Cardiac muscle cell (in vitro differentiated cells and primary cell): ENCODE measurements at regions not wholly inside any gene's neighbourhood (a gene's known extent, or its start where the extent isn't known, plus 50 kb on each side); places are given as distances from the start of the nearest gene placed in this dataset.
"Not testable (repeated sequence)": the region's sequence is repeated elsewhere in the genome, so short reads cannot be mapped to it uniquely, and the experiment has no call there.

Experiments
- DNase-seq, 2 donors: peaks; one replicate each; pipeline versions ENCODE4 v3.0.0 to v3.0.0-alpha.2; 2010 to 2017; ENCODE audit warnings: low read depth in 1 of 2, low spot score in 1 of 2
- H3K27ac ChIP-seq: fragments of 200-600 bp; sonication (generic); 2 replicates; pipeline ENCODE4 v1.5.1; 2016
- H3K27me3 ChIP-seq: fragments of 200-600 bp; sonication (generic); 2 replicates; pipeline ENCODE4 v1.6.0; 2016; ENCODE audit warnings: control low read depth
- H3K36me3 ChIP-seq: fragments of 200-600 bp; sonication (generic); 2 replicates; pipeline ENCODE4 v1.5.1; 2016; ENCODE audit warnings: control low read depth
- H3K4me1 ChIP-seq: fragments of 200-600 bp; sonication (generic); 2 replicates; pipeline ENCODE4 v1.8.1; 2017; ENCODE audit warnings: low read depth, mild to moderate bottlenecking, mixed run types
- H3K4me3 ChIP-seq: fragments of 200-600 bp; sonication (generic); 2 replicates; pipeline ENCODE4 v1.5.1; 2016; ENCODE audit warnings: mild to moderate bottlenecking
- H3K9me3 ChIP-seq: fragments of 200-600 bp; sonication (generic); 2 replicates; pipeline ENCODE4 v1.5.1; 2017; ENCODE audit warnings: low read depth, mild to moderate bottlenecking, control low read depth
- TF ChIP-seq, protein P1 (sequence below): IDR thresholded peaks from 2 replicates; pipeline ENCODE4 v1.5.1; 2012; ENCODE audit warnings: low read depth, mild to moderate bottlenecking, low read length

DNA sequence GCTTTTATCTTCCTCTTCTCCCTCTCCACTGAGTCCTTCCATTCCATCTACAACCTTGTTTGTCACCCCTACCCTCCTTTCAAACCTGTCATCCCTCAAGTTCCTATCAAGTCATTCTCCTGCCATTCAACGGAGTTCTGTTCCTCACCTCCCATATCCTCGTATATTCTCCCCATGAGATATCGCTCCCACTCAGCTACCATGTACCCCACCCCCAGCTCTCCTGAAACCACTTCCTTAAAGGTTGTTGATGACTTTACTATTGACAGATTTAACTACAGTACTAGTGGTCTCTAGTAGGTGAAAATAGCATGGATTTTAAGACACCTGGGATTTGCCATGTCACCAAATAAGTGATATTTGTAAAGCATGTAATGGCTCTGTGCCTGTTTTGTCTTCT lies 107.4 kb upstream of the BARHL2 start:
- DNase-seq = no peak
- H3K27me3 ChIP-seq = peaks cover 38% of the 10 kb centered on the region
- H3K36me3 ChIP-seq = no peaks in the 10 kb centered on the region
- H3K4me1 ChIP-seq = no peaks in the 10 kb centered on the region
- H3K27ac ChIP-seq = no peak overlapping the region
- no peaks in the 10 kb centered on the region for H3K9me3 ChIP-seq
- TF ChIP-seq, protein P1, sequence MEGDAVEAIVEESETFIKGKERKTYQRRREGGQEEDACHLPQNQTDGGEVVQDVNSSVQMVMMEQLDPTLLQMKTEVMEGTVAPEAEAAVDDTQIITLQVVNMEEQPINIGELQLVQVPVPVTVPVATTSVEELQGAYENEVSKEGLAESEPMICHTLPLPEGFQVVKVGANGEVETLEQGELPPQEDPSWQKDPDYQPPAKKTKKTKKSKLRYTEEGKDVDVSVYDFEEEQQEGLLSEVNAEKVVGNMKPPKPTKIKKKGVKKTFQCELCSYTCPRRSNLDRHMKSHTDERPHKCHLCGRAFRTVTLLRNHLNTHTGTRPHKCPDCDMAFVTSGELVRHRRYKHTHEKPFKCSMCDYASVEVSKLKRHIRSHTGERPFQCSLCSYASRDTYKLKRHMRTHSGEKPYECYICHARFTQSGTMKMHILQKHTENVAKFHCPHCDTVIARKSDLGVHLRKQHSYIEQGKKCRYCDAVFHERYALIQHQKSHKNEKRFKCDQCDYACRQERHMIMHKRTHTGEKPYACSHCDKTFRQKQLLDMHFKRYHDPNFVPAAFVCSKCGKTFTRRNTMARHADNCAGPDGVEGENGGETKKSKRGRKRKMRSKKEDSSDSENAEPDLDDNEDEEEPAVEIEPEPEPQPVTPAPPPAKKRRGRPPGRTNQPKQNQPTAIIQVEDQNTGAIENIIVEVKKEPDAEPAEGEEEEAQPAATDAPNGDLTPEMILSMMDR = no peak
- no peak overlapping the region for H3K4me3 ChIP-seq

DNA sequence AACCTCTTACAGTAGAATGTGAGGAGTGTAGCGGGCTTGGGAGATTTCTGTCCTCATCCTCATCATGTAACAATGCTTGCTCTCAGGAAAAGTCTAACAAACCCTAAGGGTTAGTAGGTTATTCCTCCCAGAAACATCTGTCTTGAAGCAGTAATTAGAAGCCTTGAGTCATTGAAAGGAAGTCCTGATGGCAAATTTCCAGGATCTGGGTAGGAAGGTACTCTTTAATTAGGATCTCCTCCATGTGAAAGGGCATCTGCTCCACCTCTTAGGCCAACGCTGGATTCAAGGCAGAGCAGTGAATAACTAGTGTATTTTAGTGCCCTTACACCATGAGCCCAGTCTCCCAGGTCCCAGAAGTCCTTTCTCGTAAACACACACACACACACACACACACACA lies 106.6 kb upstream of the BARHL2 start:
- TF ChIP-seq, protein P1 = no peak
- no peaks in the 10 kb centered on the region for H3K36me3 ChIP-seq
- no peaks in the 10 kb centered on the region for H3K4me1 ChIP-seq
- peaks cover 29% of the 10 kb centered on the region for H3K27me3 ChIP-seq
- no peak for DNase-seq
- H3K4me3 ChIP-seq = no peak overlapping the region
- no peaks in the 10 kb centered on the region for H3K9me3 ChIP-seq
- H3K27ac ChIP-seq = no peak overlapping the region

DNA sequence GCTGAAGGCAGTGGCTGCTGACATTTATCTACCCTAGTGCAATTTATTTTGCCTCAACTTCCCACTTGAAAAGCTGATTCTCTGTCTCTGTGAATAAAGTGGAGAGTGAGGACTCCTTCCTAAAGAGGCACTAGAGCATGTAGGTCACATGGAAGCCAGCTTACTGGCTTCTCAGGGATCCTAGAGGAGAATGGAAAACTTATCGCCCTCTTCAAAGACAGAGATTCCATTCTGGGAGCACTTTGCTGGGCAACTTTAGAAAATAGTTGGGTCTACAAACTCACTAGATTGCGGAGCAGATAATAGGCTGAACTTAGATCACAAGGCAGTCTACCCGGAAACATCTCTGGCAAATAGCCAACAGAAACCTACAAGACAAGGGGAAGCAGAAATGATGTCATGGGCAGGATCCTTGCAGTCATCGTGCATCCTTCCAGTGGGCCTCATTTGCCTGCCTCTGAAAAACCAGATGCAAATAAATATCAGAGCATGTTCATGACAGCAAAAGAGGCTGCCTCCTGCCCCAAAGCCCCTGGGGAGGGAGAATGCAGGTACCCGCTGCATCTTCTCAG lies 104.8 kb upstream of the BARHL2 start:
- H3K4me1 ChIP-seq = no peaks in the 10 kb centered on the region
- TF ChIP-seq, protein P1 = no peak
- no peaks in the 10 kb centered on the region for H3K9me3 ChIP-seq
- no peaks in the 10 kb centered on the region for H3K36me3 ChIP-seq
- peaks cover 18% of the 10 kb centered on the region for H3K27me3 ChIP-seq
- DNase-seq = no peak
- H3K27ac ChIP-seq = no peak overlapping the region
- no peak overlapping the region for H3K4me3 ChIP-seq

DNA sequence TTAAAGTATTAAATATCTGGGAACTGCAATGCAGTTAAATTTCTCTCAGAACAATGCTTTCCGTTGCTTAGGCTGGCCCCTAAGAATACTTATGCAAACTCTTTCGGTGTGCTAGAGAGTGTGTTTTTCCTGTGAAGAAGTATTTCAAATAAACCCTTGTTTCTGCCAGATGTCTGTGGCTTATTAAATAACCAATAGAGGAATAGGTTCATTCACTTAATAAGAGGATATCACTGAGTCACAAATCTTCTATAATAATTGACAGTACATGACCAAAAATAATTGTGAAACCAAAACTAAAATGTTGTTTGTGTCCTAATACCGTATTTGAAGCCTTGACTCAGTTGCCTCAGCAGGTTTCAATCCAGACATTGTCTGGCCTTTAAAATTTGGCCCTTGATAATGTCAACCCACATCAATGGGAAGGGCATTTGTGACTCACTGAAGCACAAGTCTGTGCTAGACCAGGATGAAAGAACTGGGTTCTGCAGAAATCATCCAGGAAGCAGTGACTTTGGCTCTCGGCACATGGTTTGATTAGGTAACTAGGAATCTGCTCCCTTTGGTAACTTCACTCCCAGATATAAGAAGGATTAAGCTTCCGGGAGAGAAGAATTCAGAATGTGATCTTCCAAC lies 104.2 kb upstream of the BARHL2 start:
- H3K9me3 ChIP-seq = no peaks in the 10 kb centered on the region
- H3K4me1 ChIP-seq = no peaks in the 10 kb centered on the region
- H3K4me3 ChIP-seq = no peak overlapping the region
- H3K27ac ChIP-seq = no peak overlapping the region
- H3K36me3 ChIP-seq = no peaks in the 10 kb centered on the region
- TF ChIP-seq, protein P1 = no peak
- peaks cover 18% of the 10 kb centered on the region for H3K27me3 ChIP-seq
- DNase-seq = no peak

DNA sequence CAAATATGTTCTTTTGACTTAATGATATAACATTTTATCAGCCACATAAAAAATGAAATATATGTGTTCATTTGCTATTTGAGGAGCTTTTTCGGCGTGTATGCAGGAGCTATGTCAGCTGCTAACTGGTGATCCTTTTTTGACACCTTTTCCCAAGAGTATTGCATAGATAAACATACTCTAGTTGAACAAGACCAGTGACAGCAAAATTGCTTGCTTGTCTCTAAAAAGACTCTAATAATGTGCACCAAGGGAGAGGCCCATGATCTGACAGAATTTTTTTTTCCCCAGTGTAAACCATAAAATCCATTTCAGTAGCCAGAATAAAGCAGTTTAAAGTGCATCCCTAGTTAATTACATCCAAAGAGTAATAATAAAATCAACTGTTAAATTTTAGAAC lies 103.6 kb upstream of the BARHL2 start:
- Histone ChIP-seq H3K9me3 (no peaks in the 10 kb centered on the region), H3K27ac (no peak overlapping the region), H3K4me3 (no peak overlapping the region), H3K4me1 (no peaks in the 10 kb centered on the region), H3K27me3 (peaks cover 18% of the 10 kb centered on the region), H3K36me3 (no peaks in the 10 kb centered on the region)
- TF ChIP-seq, protein P1 = no peak
- DNase-seq = no peak

DNA sequence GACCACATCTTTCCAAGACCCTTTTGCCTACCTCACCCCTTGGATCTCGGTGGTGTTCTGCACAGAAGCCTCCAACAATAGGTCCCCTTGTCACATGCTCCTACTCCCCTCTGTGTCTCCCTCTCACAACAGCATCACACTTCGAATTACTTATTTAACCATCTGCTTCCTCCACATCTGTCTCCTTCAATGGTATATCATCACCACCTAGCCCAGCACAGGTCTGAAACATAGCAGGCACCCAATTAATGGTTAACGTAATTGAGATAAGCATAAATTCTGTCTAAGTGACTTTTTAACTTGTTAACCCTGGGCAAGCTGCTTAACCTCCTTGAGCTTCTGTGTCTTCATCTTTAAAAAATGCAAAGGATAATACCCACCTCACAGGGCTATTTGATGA lies 100.3 kb upstream of the BARHL2 start:
- Histone ChIP-seq H3K27ac (no peak overlapping the region), H3K9me3 (no peaks in the 10 kb centered on the region), H3K4me3 (no peak overlapping the region), H3K27me3 (no peaks in the 10 kb centered on the region), H3K36me3 (no peaks in the 10 kb centered on the region), H3K4me1 (no peaks in the 10 kb centered on the region)
- DNase-seq = no peak
- TF ChIP-seq, protein P1 = no peak

DNA sequence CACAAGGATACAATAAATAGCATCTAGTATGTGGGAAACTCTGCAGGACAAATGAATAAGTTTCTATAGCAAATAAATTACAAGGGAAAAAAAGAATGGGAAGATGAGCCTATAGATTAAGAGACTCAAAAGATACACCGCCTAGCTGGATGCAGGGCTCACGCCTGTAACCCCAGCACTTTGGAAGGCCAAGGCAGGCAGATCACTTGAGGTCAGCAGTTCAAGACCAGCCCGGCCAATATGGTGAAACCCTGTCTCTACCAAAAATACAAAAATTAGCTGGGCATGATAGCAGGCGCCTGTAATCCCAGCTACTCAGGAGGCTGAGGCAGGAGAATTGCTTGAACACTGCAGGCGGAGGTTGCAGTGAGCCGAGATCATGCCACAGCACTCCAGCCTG lies 95.1 kb upstream of the BARHL2 start:
- DNase-seq, H3K27me3 ChIP-seq, H3K9me3 ChIP-seq, H3K36me3 ChIP-seq, H3K4me1 ChIP-seq, H3K27ac ChIP-seq, H3K4me3 ChIP-seq: not testable (repeated sequence)

DNA sequence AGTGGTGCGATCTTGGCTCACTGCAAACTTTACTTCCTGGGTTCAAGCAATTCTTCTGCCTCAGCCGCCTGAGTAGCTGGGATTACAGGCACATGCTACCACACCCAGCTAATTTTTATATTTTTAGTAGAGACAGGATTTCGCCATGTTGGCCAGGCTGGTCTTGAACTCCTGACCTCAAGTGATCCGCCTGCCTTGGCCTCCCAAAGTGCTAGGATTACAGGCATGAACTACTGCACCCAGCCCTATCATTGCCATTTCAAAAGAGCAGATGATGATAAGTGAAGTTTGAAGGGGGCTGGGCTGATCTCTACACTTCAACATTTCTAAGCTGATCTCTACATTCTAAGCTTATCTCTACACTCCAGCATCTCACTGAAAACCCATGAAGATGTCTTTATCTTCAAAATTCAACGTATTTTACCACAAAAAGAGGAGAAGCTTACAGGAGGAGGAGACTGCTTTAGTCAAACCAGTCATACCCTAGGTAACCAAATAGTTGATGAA lies 94.4 kb upstream of the BARHL2 start:
- H3K4me1 ChIP-seq, DNase-seq, H3K36me3 ChIP-seq, H3K9me3 ChIP-seq, H3K4me3 ChIP-seq, H3K27me3 ChIP-seq, H3K27ac ChIP-seq: not testable (repeated sequence)
